HT1080 (cell line): ENCODE measurements at regions not wholly inside any gene's neighbourhood (a gene's known extent, or its start where the extent isn't known, plus 50 kb on each side); places are given as distances from the start of the nearest gene placed in this dataset.
"Not testable (repeated sequence)": the region's sequence is repeated elsewhere in the genome, so short reads cannot be mapped to it uniquely, and the experiment has no call there.

ENCODE experiments used
- DNase-seq: peaks from one replicate; pipeline ENCODE4 v3.0.0-alpha.2; 2015; ENCODE audit warnings: low read depth

DNA sequence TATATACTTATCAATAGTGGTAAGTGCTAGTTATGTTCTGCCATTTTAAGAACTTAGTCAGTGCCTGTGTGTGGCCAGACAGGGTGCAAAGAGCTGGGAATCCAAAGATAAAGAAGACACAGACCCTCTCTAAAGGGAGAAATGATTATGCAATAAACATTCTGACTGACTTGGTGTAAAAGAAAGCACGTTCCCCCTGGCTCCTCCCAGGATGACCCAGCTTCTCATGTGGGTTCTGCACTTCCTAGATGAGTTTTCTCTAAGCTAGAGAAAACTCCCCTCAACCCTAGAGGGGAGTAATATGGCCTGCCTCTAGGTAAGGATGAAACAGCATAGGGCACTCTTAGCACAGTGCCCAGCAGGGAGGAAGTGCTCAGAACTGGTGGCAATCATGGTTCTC is 231.2 kb downstream of the VRK1 start:
- no peak for DNase-seq

GRCh38 chr14:97029800-97030199 is 232.6 kb downstream of the VRK1 start:
- no peak for DNase-seq

- no peak for DNase-seq
Observed at GRCh38 chr14:97031530-97031929, 234.3 kb downstream of the VRK1 start.

- no peak for DNase-seq
Observed at GRCh38 chr14:97033556-97034081, 236.4 kb downstream of the VRK1 start.

- DNase-seq: no peak
Observed at GRCh38 chr14:97036086-97036852, 239.1 kb downstream of the VRK1 start.

DNA sequence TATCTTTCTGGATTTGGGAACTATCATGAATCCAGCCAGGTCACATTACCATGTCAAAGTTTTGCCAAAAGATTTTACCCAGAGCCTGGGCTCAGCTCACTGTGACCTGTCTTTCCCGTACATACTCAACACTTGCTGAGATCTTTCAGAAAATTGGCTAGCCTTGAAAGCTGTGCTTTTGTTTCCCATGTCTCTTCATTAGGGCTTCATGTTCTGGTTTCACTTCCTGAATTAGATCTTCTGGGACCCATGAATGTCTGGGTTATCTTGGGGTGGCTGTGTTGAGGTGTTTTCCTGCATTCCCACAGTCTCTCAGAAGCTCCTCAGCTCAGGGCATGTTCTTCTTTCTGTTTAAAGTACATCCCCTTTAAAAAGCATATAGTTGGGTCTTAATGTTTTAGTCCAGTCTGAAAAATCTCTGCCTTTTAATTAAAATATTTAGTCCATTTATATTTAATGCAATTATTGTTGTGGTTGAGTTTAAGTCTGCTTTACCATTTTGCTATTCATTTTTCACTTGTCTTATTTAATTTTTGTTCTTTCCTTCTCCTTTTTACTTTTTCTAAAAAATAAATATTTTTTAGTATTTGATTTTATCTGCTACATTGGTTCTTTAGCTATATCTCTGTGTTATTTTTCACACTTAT is 242.7 kb downstream of the VRK1 start:
- DNase-seq: no peak

DNA sequence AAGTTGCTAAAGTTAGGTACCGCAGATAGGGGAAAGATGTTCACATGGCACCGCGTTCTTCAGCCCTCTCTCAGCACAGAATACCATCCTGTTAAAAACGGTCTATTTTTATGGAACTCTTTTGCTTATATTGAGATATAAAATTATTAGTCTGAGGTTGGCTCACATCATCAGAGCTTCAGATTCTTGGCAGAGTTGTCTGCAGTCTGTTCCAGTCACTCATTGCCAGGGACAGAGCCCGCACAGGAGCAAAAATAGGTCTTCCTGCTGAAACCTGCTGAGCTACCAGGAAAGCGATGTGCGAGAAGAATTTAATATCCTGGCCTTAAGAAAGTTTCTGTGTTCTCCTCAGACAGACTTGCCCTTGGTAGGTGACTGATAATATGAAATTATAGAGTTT is 249.8 kb downstream of the VRK1 start:
- no peak for DNase-seq

DNA sequence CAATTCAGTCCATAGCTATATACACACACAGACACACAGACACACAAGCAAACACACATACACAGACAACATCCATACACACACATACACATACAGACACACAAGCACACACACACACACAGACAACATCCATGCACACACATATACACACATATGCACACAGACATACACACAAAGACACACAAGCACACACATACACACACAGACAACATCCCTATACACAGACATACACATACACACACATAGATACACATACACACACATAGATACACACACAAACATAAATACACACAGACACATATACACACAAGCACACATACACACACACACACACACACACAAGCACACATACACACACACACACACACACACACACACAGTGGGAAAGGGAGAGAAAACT is 254.8 kb downstream of the VRK1 start:
- no peak for DNase-seq

- no peak for DNase-seq
Observed at GRCh38 chr14:97053941-97054340, 256.8 kb downstream of the VRK1 start.

DNA sequence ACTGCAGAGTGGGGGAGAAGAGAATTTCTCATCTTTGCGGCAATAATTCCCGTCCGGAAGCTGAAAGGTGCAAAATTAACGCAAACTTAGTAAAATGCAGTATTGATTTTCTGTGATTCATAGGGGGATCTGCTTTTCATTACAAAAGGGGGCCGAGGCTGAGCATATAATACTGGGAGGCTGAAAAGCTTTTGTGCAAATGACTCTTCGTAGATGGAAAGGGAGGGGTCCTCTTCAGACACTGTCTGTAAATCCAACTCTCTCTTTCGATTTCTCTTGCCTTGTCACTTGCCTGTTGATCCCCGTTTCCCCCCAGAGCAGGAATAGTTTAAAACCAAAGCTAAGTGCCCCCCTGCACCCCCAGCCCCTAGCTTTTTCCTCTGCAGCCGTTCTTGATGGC is 258.2 kb downstream of the VRK1 start:
- no peak for DNase-seq

GRCh38 chr14:97056086-97056485 is 258.9 kb downstream of the VRK1 start:
- peak; percentile 21 for DNase-seq

DNA sequence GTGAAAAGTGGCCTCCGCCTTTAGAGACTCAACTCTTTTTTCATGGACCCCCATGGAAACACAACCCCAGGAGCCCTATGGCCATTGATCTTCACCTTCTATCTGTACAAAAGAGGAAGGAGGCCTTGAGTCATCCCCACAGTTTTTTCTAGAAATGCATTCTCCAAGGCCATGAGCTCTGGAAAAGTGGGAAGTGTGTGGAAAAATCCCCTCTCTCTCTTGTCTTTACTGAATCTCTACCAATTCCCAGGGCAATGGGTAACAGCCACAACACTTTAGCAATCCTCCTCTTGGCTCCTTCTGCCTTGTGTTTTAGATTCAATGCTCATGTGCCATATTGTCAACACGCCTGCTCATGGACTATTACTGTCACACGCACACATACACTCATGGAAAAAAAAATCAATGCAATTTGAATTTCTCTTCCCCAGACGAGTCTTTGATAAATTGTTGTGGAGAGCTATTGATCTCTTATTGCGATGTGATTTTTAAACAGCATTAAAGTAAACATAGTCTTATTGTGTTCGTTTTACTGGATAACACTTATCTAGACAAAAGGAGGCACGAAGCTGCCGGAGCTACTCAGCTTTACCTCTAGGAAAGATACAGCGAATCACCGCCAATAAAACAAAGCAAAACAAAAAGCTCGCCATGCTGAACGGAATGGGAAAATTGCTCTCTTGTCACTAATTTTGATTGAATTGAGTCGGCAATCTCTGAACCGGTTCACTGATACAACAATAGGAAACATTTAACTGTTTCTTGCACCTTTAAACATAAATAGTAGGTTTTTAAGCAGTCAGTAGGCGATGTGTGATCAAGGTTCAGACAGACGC is 260.3 kb downstream of the VRK1 start:
- DNase-seq: no peak

DNA sequence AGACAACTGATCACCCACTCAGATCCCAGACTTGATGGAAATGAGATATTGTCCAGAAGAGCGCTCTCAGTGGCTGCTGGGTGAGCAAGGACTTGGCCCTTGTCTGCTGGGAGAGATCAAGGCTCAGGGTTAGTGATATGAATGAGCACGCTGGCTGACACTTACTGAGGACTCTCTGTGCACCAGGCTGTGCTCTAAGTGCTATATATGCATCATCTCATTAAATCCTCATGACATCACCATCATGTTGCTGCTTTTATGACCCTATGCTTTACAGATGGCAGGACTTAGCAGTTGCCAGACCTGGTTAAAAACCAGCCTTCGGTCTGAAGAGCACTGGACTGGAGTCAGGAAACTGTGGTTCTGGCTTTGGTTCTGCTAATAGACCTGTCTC is 260.9 kb downstream of the VRK1 start:
- DNase-seq: no peak

GRCh38 chr14:97058589-97058988 is 261.4 kb downstream of the VRK1 start:
- DNase-seq: no peak

DNA sequence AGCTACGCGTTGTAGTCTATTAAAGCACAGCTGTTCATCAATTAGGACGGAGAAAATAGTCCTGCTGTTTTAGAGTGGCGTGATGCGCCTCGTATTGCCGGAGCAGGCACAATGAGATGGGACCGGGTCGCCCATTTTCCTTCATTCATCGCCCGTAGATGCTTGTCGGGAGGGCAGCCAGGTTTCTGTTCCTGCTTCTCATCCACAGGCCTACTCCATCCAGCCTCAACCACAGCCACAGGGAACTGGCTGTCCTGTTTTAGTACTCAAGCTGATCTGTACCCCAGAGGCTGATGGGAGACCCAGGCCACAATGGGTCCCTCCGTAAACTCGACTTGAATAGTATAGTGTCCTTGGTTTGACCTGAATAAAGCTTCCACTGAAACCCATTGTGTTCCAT is 264.0 kb downstream of the VRK1 start:
- DNase-seq: no peak

DNA sequence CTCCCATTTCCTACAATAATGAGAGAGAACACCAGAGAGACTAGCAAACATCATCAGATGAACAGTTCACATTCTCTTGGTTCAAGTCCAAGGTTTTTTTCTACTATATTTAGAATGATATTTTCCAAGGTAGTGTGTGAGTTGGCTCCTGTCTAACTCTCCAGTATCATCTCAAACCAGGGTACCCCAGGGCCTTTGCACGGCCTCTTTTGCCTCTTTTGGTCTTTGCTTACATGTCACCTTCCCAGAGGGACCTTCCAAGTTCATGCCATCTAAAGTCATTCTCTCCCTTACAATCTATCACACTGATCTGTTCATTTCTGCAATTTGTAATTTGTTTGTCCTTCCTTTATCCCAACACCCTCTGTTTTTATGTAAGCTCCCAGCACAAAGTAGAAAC is 264.5 kb downstream of the VRK1 start:
- DNase-seq: no peak

DNA sequence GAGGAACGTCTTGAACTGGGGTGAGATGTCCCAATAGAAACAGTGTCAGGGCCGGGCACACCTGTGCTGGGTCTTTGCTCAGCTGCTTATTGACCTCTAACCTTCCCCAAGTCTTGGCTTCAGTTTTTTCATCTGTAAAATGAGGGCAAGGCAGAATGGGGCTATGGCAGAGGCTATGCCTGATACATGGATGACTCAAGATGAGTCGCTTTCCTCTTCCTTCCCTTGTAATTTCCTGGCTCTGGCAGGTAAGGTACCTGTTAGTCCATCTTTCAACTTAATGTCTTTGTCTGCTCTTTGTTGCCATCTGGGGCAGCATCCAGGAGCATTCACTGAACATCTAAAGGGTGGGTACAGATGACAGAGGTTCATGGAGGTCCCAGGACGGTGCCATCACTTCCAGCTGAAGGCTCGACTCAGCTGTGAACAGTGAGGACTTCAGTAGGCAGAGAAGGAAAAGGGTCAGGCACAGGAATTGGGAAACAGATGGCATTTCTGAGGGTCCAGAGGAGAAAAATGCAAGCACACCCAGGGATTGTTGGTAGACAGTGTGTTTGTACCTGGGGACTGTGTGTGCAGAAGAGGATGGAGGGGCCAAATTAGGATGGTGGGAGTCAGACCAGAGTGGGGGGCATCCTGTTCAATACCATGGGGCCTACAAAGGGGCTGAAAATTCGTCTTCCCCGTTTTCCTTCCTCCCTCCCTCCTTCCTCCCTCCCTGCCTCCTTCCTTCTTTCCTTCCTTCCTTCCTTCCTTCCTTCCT is 268.3 kb downstream of the VRK1 start:
- peak; percentile 33 for DNase-seq

DNA sequence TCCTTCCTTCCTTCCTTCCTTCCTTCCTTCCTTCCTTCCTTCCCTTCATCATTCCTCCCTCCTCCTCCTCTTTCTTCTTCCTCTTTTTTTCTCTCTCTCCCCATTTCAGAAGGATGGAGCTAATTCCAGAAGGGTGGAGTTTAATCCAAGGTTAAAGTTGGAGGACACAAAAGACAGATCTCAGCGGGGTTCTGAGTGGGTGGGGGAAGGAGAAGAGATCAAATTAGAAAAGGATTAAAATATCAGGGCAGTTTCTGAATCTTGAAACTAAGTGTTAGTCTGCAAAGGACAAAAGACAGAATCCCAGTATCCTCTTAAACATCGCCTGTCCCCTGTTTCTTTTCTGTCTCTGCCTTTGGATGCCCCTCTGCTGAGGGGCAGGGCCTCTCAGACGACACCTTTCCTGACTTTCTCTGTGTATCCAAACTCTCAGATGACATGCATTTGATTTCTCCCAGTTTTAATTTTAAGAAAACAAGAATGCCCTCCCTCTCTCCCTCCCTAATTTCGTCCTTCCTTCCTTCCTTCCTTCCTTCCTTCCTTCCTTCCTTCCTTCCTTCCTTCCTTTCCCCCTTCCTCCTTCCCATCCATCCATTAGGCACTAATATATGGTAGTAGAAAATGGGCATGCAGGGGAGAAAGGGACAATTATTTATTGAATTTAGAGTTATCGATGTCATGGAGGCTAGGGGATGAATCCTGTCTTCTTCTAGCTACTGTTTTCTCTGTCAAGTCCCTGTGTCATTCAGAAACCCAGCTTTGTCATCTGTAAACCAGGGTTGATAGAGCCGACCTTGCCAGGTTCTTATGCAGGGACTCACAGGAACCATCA is 269.1 kb downstream of the VRK1 start:
- no peak for DNase-seq

DNA sequence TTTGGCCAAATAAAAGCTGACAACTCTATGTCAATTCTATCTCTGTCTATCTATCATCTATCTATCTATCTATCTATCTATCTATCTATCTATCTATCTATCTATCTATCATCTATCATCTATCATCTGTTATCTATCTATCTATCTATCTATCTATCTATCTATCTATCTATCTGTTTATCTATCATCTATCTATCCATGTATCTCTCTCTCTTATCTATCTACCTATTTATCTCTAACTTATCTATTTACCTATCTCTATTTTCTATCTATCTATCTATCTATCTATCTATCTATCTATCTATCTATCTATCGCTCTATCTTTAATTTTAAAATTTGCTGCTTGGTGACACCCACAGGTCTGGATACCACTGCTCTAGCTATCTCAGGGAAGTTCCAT is 271.1 kb downstream of the VRK1 start:
- DNase-seq: not testable (repeated sequence)

DNA sequence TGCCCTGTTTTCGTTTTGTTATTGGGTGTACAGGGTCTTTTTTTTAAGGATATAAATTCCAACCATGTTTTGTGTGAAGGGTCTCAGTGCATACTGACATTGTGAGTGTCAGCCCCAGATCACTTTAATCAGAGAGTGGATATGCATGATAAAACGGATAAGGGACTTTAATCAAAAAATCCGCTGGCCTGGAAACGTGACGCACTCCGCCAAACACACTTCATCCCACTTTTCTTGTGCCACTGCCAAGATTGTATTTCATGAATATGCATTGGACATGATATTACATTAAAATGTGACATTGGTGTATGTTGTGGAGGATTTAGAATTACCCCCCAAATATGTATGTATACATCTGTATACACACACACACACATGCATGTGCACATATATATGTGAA is 273.1 kb downstream of the VRK1 start:
- no peak for DNase-seq
